C4-2B (cell line): ENCODE measurements at regions not wholly inside any gene's neighbourhood (a gene's known extent, or its start where the extent isn't known, plus 50 kb on each side); places are given as distances from the start of the nearest gene placed in this dataset.

Experiments
- CTCF ChIP-seq: fragments of 450-650 bp; conservative IDR thresholded peaks from 2 replicates; pipeline ENCODE4 v1.5.1; 2017; ENCODE audit warnings: mild to moderate bottlenecking
- ZFX ChIP-seq: fragments of 450-650 bp; IDR thresholded peaks from 2 replicates; pipeline ENCODE4 v1.6.1; 2017

- TF ChIP-seq CTCF (no peak), ZFX (no peak)
These were observed 55.1 kb upstream of the CCDC112 start for GRCh38 chr5:115351356-115352195.
